HEK293T (cell line): ENCODE measurements at regions not wholly inside any gene's neighbourhood (a gene's known extent, or its start where the extent isn't known, plus 50 kb on each side); places are given as distances from the start of the nearest gene placed in this dataset.

Experiments used
- SP1 ChIP-seq: fragments of 450-650 bp; IDR thresholded peaks from 2 replicates; pipeline ENCODE4 v1.6.1; 2017
- ZNF384 ChIP-seq: fragments of 450-650 bp; IDR thresholded peaks from 2 replicates; pipeline ENCODE4 v1.6.1; 2016

DNA sequence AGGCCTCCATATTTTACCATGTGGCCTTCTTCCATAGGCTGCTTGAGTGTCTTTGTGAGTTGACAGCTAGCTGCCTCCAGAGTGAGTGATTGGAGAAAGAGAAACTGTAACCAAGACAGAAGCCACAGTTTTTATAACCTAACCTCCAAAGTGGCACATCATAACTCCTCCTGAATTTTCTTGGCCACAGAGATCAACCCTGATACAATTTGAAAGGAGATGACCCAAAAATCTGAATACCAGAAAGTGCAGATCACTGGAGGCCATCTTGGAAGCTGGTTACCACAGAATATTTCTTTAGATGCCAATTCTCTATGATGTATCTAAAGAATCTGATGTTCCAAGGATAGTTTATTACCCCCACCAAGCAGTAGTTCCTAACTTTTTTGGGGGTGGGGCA lies 254.3 kb upstream of the PDE4D start:
- TF ChIP-seq SP1, result no peak
- TF ChIP-seq ZNF384, result no peak
